ENCODE measurements at regions not wholly inside any gene's neighbourhood (a gene's known extent, or its start where the extent isn't known, plus 50 kb on each side); places are given as distances from the start of the nearest gene placed in this dataset.

GRCh38 chr1:209376774-209377173, 206.7 kb upstream of the CAMK1G start:
- TF ChIP-seq RAD21 (IDR thresholded peaks at IDR 0.05; ENCODE audit: low read depth) (no peak), EP300 (IDR thresholded peaks at IDR 0.05; ENCODE audit: borderline replicate concordance) (no peak), MAX (IDR thresholded peaks at IDR 0.05) (no peak), YY1 (IDR thresholded peaks at IDR 0.05; ENCODE audit: low read depth) (no peak), CREB1 (IDR thresholded peaks at IDR 0.05; ENCODE audit: low read depth) (no peak), TEAD4 (IDR thresholded peaks at IDR 0.05) (no peak), TCF12 (IDR thresholded peaks at IDR 0.05; ENCODE audit: low read depth) (no peak), EGR1 (IDR thresholded peaks at IDR 0.05) (no peak)
- TF ChIP-seq, protein P1, sequence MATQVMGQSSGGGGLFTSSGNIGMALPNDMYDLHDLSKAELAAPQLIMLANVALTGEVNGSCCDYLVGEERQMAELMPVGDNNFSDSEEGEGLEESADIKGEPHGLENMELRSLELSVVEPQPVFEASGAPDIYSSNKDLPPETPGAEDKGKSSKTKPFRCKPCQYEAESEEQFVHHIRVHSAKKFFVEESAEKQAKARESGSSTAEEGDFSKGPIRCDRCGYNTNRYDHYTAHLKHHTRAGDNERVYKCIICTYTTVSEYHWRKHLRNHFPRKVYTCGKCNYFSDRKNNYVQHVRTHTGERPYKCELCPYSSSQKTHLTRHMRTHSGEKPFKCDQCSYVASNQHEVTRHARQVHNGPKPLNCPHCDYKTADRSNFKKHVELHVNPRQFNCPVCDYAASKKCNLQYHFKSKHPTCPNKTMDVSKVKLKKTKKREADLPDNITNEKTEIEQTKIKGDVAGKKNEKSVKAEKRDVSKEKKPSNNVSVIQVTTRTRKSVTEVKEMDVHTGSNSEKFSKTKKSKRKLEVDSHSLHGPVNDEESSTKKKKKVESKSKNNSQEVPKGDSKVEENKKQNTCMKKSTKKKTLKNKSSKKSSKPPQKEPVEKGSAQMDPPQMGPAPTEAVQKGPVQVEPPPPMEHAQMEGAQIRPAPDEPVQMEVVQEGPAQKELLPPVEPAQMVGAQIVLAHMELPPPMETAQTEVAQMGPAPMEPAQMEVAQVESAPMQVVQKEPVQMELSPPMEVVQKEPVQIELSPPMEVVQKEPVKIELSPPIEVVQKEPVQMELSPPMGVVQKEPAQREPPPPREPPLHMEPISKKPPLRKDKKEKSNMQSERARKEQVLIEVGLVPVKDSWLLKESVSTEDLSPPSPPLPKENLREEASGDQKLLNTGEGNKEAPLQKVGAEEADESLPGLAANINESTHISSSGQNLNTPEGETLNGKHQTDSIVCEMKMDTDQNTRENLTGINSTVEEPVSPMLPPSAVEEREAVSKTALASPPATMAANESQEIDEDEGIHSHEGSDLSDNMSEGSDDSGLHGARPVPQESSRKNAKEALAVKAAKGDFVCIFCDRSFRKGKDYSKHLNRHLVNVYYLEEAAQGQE (IDR thresholded peaks at IDR 0.05; ENCODE audit: low read depth): no peak

Measured in Ishikawa (cell line).